ENCODE measurements at regions not wholly inside any gene's neighbourhood (a gene's known extent, or its start where the extent isn't known, plus 50 kb on each side); places are given as distances from the start of the nearest gene placed in this dataset.

GRCh38 chr3:84742915-84743425 is 215.8 kb upstream of the CADM2 start:
- TF ChIP-seq POLR2A (IDR thresholded peaks at IDR 0.05; ENCODE audit: extremely low read depth, insufficient read length): no peak
- TF ChIP-seq, protein P1, sequence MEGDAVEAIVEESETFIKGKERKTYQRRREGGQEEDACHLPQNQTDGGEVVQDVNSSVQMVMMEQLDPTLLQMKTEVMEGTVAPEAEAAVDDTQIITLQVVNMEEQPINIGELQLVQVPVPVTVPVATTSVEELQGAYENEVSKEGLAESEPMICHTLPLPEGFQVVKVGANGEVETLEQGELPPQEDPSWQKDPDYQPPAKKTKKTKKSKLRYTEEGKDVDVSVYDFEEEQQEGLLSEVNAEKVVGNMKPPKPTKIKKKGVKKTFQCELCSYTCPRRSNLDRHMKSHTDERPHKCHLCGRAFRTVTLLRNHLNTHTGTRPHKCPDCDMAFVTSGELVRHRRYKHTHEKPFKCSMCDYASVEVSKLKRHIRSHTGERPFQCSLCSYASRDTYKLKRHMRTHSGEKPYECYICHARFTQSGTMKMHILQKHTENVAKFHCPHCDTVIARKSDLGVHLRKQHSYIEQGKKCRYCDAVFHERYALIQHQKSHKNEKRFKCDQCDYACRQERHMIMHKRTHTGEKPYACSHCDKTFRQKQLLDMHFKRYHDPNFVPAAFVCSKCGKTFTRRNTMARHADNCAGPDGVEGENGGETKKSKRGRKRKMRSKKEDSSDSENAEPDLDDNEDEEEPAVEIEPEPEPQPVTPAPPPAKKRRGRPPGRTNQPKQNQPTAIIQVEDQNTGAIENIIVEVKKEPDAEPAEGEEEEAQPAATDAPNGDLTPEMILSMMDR (IDR thresholded peaks at IDR 0.05; ENCODE audit: low read depth, low read length): no peak
- TF ChIP-seq MAX (IDR thresholded peaks at IDR 0.05; ENCODE audit: low read depth, low read length): no peak
- TF ChIP-seq MYC (IDR thresholded peaks at IDR 0.05; ENCODE audit: low read depth, low read length): no peak

All from NB4 (cell line).